H1 (cell line): ENCODE measurements at regions not wholly inside any gene's neighbourhood (a gene's known extent, or its start where the extent isn't known, plus 50 kb on each side); places are given as distances from the start of the nearest gene placed in this dataset.

Source experiments
- CHD7 ChIP-seq: fragments of 300-600 bp; sonication (generic); IDR thresholded peaks from 2 replicates; pipeline ENCODE4 v1.7.1; 2012; ENCODE audit warnings: low read length, moderate library complexity, mild to moderate bottlenecking, inconsistent platforms; ENCODE audit not compliant: insufficient replicate concordance
- CREB1 ChIP-seq: IDR thresholded peaks from 2 replicates; pipeline ENCODE4 v1.6.1; 2012; ENCODE audit warnings: inconsistent platforms
- EGR1 ChIP-seq: IDR thresholded peaks from 2 replicates; pipeline ENCODE4 v1.6.1; 2011; ENCODE audit warnings: low read depth, low read length, borderline replicate concordance
- HDAC6 ChIP-seq: IDR thresholded peaks from one replicate; pipeline ENCODE4 v1.7.1; 2012; ENCODE audit warnings: low read depth, mild to moderate bottlenecking, inconsistent platforms, low read length, moderate library complexity
- JUND ChIP-seq: IDR thresholded peaks from 2 replicates; pipeline ENCODE4 v1.6.1; 2011; ENCODE audit warnings: mild to moderate bottlenecking, improper control_type of control experiment, low read length
- NRF1 ChIP-seq: IDR thresholded peaks from 2 replicates; pipeline ENCODE4 v1.6.1; 2011; ENCODE audit warnings: mild to moderate bottlenecking, low read depth, low read length, improper control_type of control experiment
- SIX5 ChIP-seq: IDR thresholded peaks from 2 replicates; pipeline ENCODE4 v1.6.1; 2011; ENCODE audit warnings: mild to moderate bottlenecking, low read depth, low read length
- SP1 ChIP-seq: IDR thresholded peaks from 2 replicates; pipeline ENCODE4 v1.6.1; 2011; ENCODE audit warnings: low read depth, low read length
- SP2 ChIP-seq: IDR thresholded peaks from 2 replicates; pipeline ENCODE4 v1.6.1; 2012; ENCODE audit warnings: mild to moderate bottlenecking, low read length, inconsistent platforms
- TF ChIP-seq, protein P1 (sequence below): IDR thresholded peaks from 2 replicates; pipeline ENCODE4 v1.6.1; 2012; ENCODE audit warnings: inconsistent platforms

DNA sequence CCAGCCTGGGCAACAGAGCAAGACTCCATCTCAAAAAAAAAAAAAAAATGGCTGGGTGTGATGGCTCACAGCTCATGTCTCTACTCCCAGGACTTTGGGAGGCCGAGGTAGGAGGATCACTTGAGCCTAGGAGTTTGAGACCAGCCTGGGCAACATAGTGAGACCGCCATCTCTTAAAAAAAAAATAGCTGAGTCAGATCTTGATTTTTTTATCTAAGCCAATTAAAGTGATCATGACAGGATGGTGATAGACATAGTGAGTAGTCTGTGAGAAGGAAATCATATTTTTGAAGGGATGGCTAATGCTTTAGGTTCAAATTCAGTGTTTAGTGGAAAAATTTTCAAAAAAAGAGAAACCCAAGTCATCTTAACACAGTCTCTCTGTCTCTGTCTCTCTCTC, 114.6 kb upstream of the JARID2 start (continued):
- TF ChIP-seq CHD7: no peak
- no peak for TF ChIP-seq SP2
- TF ChIP-seq EGR1: no peak
- TF ChIP-seq SIX5: no peak
- TF ChIP-seq NRF1: no peak
- no peak for TF ChIP-seq CREB1
- TF ChIP-seq HDAC6: no peak
- TF ChIP-seq, protein P1, sequence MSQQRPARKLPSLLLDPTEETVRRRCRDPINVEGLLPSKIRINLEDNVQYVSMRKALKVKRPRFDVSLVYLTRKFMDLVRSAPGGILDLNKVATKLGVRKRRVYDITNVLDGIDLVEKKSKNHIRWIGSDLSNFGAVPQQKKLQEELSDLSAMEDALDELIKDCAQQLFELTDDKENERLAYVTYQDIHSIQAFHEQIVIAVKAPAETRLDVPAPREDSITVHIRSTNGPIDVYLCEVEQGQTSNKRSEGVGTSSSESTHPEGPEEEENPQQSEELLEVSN: no peak
- TF ChIP-seq SP1: no peak
- TF ChIP-seq JUND: no peak
- TF ChIP-seq, all 59 proteins: peak for 0
